ENCODE measurements at regions not wholly inside any gene's neighbourhood (a gene's known extent, or its start where the extent isn't known, plus 50 kb on each side); places are given as distances from the start of the nearest gene placed in this dataset.

GRCh38 chr17:83180264-83180995 is 101.0 kb downstream of the METRNL start:
- TF ChIP-seq, protein P1, sequence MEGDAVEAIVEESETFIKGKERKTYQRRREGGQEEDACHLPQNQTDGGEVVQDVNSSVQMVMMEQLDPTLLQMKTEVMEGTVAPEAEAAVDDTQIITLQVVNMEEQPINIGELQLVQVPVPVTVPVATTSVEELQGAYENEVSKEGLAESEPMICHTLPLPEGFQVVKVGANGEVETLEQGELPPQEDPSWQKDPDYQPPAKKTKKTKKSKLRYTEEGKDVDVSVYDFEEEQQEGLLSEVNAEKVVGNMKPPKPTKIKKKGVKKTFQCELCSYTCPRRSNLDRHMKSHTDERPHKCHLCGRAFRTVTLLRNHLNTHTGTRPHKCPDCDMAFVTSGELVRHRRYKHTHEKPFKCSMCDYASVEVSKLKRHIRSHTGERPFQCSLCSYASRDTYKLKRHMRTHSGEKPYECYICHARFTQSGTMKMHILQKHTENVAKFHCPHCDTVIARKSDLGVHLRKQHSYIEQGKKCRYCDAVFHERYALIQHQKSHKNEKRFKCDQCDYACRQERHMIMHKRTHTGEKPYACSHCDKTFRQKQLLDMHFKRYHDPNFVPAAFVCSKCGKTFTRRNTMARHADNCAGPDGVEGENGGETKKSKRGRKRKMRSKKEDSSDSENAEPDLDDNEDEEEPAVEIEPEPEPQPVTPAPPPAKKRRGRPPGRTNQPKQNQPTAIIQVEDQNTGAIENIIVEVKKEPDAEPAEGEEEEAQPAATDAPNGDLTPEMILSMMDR (IDR thresholded peaks at IDR 0.05) = no peak
- TF ChIP-seq EP300 (IDR thresholded peaks at IDR 0.05) = no peak
- TF ChIP-seq POLR2A (IDR thresholded peaks at IDR 0.05) = no peak
- TF ChIP-seq POLR2AphosphoS5 (IDR thresholded peaks at IDR 0.05) = no peak

Measured in stomach (tissue), 4 donors.